ENCODE measurements at regions not wholly inside any gene's neighbourhood (a gene's known extent, or its start where the extent isn't known, plus 50 kb on each side); places are given as distances from the start of the nearest gene placed in this dataset.

DNA sequence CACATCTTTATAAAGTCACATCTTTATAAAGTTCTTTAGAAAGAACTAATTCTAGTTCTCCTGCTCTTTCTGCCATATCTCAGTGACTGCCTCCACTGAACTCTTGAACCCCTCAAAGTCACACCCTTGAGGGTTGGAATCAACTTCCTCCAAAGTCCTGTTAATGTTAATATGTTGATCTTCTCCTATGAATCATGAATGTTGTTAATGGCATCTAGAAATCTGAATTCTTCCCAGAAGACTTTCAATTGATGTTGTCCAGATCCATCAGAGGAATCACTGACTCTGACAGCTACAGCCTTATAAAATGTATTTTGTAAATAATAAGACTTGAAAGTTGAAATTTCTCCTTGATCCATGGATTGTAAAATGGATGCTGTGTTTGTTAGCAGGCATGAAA, 213.4 kb downstream of the COX7C start:
- no peak for TF ChIP-seq CTCF (IDR thresholded peaks at IDR 0.05; ENCODE audit: control extremely low read depth, extremely low read depth, low read depth, missing control alignments)
- ChIA-PET CTCF (no interaction called here), POLR2A (no interaction called here)
- no peak for DNase-seq (ENCODE audit: extremely low spot score)

GRCh38 chr5:86833868-86834267, 216.1 kb downstream of the COX7C start:
- DNase-seq (ENCODE audit: extremely low spot score) = no peak
- ChIA-PET CTCF (interaction anchor here (1.3 kb wide), 1 partner anchor 8 kb away, joined by 5 read pairs; no protein-coding TSS in a partner anchor), POLR2A (no interaction called here)
- TF ChIP-seq CTCF (IDR thresholded peaks at IDR 0.05; ENCODE audit: control extremely low read depth, extremely low read depth, low read depth, missing control alignments) = no peak

GRCh38 chr5:86837610-86838009, 219.9 kb downstream of the COX7C start:
- CTCF ChIA-PET = interaction anchor here (2.3 kb wide), 2 partner anchors 12 to 28 kb away, joined by 5 to 6 read pairs; no protein-coding TSS in a partner anchor

DNA sequence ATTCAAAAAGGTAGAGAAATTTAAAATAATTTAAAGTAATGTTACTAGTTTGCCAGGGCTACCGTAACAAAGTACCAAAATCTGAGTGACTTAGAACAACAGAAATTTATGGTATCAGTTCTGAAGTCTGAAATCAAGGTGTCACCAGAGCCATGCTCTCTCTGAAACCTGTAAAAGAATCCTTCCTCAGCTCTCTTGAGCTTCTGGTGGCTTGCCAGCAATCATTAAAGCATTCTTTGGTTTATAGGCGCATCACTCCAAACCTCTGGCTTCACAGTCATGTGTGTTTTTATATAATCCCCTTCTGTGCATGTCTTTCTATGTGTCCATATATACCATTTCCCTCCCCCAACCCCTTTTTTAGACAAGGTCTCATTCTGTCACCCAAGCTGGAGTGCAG, 220.3 kb downstream of the COX7C start:
- DNase-seq (ENCODE audit: extremely low spot score) = no peak
- no peak for TF ChIP-seq CTCF (IDR thresholded peaks at IDR 0.05; ENCODE audit: control extremely low read depth, extremely low read depth, low read depth, missing control alignments)
- ChIA-PET POLR2A (no interaction called here), CTCF (interaction anchor here (2.3 kb wide), 1 partner anchor 13 kb away, joined by 6 read pairs; no protein-coding TSS in a partner anchor)

More at GRCh38 chr5:86837610-86838009, 219.9 kb downstream of the COX7C start:
- POLR2A ChIA-PET = no interaction called here
- no peak for TF ChIP-seq CTCF (IDR thresholded peaks at IDR 0.05; ENCODE audit: control extremely low read depth, extremely low read depth, low read depth, missing control alignments)
- no peak for DNase-seq (ENCODE audit: extremely low spot score)

GRCh38 chr5:86841000-86841644, 223.4 kb downstream of the COX7C start:
- ChIA-PET CTCF (interaction anchor here (1.0 to 1.2 kb wide), 2 partner anchors 13 to 28 kb away, joined by 3 to 4 read pairs; no protein-coding TSS in a partner anchor), POLR2A (no interaction called here)
- DNase-seq (ENCODE audit: extremely low spot score) = no peak
- TF ChIP-seq CTCF (IDR thresholded peaks at IDR 0.05; ENCODE audit: control extremely low read depth, extremely low read depth, low read depth, missing control alignments) = no peak

DNA sequence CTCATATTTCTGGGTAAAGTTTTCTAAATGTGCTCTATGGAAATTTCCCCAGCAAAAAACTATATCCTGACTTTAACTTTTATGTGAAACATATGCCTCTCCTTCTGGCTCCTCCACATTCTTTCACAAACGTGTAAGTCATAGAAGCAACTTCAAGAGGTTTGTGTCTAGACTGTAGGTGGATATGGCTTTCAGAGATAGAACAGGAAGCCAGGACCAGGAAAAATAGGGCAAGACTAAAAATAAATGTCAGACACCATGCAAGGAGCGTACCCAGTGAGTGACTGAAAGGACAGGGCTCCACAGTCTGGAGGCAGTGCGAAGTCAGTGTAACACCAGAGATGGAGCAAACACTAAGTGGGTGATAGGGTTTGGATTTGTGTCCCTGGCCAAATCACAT, 240.7 kb downstream of the COX7C start:
- no peak for TF ChIP-seq CTCF (IDR thresholded peaks at IDR 0.05; ENCODE audit: control extremely low read depth, extremely low read depth, low read depth, missing control alignments)
- ChIA-PET POLR2A (no interaction called here), CTCF (interaction anchor here (1.8 kb wide), 1 partner anchor 11 kb away, joined by 4 read pairs; no protein-coding TSS in a partner anchor)
- no peak for DNase-seq (ENCODE audit: extremely low spot score)
